Liver (tissue), 3 donors: ENCODE measurements at regions not wholly inside any gene's neighbourhood (a gene's known extent, or its start where the extent isn't known, plus 50 kb on each side); places are given as distances from the start of the nearest gene placed in this dataset.

Experiments used
- MAX ChIP-seq: IDR thresholded peaks from 2 replicates; pipeline ENCODE4 v1.6.1; 2016; ENCODE audit warnings: antibody characterized with exemption
- TAF1 ChIP-seq: conservative IDR thresholded peaks from 2 replicates; pipeline ENCODE4 v1.6.1; 2016; ENCODE audit warnings: antibody characterized with exemption, mild to moderate bottlenecking
- TF ChIP-seq, protein P1 (sequence below): fragments of 150-350 bp; IDR thresholded peaks from 2 replicates; pipeline ENCODE4 v1.5.1; 2017; ENCODE audit warnings: improper control_type of control experiment, low read depth, low read length; ENCODE audit not compliant: missing input control
- TF ChIP-seq, protein P2 (sequence below): IDR thresholded peaks from 2 replicates; pipeline ENCODE4 v1.6.1; 2016; ENCODE audit warnings: antibody characterized with exemption, mild to moderate bottlenecking
- donor health status: healthy.
- donor health status: healthy.

GRCh38 chr11:23006730-23007129 is 146.5 kb upstream of the CCDC179 start:
- TF ChIP-seq, protein P1, sequence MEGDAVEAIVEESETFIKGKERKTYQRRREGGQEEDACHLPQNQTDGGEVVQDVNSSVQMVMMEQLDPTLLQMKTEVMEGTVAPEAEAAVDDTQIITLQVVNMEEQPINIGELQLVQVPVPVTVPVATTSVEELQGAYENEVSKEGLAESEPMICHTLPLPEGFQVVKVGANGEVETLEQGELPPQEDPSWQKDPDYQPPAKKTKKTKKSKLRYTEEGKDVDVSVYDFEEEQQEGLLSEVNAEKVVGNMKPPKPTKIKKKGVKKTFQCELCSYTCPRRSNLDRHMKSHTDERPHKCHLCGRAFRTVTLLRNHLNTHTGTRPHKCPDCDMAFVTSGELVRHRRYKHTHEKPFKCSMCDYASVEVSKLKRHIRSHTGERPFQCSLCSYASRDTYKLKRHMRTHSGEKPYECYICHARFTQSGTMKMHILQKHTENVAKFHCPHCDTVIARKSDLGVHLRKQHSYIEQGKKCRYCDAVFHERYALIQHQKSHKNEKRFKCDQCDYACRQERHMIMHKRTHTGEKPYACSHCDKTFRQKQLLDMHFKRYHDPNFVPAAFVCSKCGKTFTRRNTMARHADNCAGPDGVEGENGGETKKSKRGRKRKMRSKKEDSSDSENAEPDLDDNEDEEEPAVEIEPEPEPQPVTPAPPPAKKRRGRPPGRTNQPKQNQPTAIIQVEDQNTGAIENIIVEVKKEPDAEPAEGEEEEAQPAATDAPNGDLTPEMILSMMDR = no peak
- TF ChIP-seq TAF1 = no peak
- TF ChIP-seq MAX = no peak
- TF ChIP-seq, protein P2, sequence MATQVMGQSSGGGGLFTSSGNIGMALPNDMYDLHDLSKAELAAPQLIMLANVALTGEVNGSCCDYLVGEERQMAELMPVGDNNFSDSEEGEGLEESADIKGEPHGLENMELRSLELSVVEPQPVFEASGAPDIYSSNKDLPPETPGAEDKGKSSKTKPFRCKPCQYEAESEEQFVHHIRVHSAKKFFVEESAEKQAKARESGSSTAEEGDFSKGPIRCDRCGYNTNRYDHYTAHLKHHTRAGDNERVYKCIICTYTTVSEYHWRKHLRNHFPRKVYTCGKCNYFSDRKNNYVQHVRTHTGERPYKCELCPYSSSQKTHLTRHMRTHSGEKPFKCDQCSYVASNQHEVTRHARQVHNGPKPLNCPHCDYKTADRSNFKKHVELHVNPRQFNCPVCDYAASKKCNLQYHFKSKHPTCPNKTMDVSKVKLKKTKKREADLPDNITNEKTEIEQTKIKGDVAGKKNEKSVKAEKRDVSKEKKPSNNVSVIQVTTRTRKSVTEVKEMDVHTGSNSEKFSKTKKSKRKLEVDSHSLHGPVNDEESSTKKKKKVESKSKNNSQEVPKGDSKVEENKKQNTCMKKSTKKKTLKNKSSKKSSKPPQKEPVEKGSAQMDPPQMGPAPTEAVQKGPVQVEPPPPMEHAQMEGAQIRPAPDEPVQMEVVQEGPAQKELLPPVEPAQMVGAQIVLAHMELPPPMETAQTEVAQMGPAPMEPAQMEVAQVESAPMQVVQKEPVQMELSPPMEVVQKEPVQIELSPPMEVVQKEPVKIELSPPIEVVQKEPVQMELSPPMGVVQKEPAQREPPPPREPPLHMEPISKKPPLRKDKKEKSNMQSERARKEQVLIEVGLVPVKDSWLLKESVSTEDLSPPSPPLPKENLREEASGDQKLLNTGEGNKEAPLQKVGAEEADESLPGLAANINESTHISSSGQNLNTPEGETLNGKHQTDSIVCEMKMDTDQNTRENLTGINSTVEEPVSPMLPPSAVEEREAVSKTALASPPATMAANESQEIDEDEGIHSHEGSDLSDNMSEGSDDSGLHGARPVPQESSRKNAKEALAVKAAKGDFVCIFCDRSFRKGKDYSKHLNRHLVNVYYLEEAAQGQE = no peak
